ENCODE measurements at regions not wholly inside any gene's neighbourhood (a gene's known extent, or its start where the extent isn't known, plus 50 kb on each side); places are given as distances from the start of the nearest gene placed in this dataset.
A peak's percentile ranks its signal among the peaks of the same experiment; 100 is the strongest.

GRCh38 chr1:116312681-116313069, 60.4 kb upstream of the ATP1A1 start:
- H3K4me3 ChIP-seq = no peak overlapping the region
- H3K27ac ChIP-seq = no peak overlapping the region
- no peaks in the 10 kb centered on the region for H3K36me3 ChIP-seq (ENCODE audit: insufficient read depth, low read length)
- no peak for DNase-seq (ENCODE audit: low read depth, low spot score)
- H3K9ac ChIP-seq (ENCODE audit: insufficient read length) = no peak overlapping the region
- TF ChIP-seq POLR2AphosphoS5 (IDR thresholded peaks at IDR 0.05; ENCODE audit: borderline replicate concordance, low read depth, low read length) (no peak), EZH2 (IDR thresholded peaks at IDR 0.05) (no peak), FOXP2 (optimal IDR thresholded peaks at IDR 0.05; ENCODE audit: control extremely low read depth, extremely low read length, insufficient read depth) (no peak)
- H3K9me3 ChIP-seq (ENCODE audit: low read depth, low read length) = no peaks in the 10 kb centered on the region

DNA sequence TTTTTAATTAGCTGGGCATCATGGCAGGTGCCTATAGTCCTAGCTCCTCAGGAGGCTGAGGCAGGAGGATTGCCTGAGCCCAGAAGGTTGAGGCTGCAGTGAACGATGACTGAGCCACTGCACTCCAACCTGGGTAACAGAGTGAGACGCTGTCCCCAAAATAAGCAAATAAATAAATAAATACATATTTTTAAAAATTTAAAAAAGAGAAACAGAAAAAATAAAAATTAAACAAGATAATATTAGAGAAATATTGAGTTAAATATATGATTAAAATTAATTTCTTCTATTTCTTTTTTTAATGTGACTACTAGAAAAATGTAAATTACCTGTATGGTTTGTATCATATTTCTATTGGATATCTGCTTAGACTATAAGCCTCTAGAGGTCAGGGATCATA, 59.3 kb upstream of the ATP1A1 start:
- DNase-seq (ENCODE audit: low read depth, low spot score) = no peak
- H3K27ac ChIP-seq = no peak overlapping the region
- no peaks in the 10 kb centered on the region for H3K9me3 ChIP-seq (ENCODE audit: low read depth, low read length)
- no peak overlapping the region for H3K9ac ChIP-seq (ENCODE audit: insufficient read length)
- no peak overlapping the region for H3K4me3 ChIP-seq
- H3K36me3 ChIP-seq (ENCODE audit: insufficient read depth, low read length) = no peaks in the 10 kb centered on the region
- no peak for TF ChIP-seq POLR2AphosphoS5 (IDR thresholded peaks at IDR 0.05; ENCODE audit: borderline replicate concordance, low read depth, low read length)
- no peak for TF ChIP-seq FOXP2 (optimal IDR thresholded peaks at IDR 0.05; ENCODE audit: control extremely low read depth, extremely low read length, insufficient read depth)
- TF ChIP-seq EZH2 (IDR thresholded peaks at IDR 0.05) = no peak

DNA sequence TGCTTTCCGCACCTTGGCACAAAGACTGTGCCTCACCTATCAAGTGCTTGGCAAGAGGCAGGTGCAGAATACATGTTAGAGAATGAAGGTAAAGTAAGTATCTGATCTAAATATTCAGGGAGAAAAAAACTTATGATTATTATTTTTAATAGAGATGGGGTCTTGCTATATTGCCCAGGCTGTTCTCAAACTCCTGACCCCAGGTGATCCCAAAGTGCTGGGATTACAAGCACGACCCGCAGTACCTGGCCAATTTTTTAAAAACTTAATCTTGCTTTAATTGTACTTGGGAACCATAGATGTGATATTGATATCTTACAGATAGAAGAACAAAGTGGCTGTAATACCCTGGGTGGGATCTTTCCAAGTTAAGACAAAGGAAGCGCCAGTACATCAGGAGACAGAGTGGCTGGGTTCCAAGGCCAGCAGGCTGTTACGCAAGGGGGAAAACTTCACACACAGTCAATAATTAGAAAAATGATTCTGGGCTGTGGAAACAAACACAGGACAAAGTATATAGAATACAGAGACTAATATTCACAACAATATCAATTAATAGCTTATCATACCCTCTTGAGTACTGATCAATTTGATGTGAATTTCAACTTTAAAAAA, 58.6 kb upstream of the ATP1A1 start:
- H3K9me3 ChIP-seq (ENCODE audit: low read depth, low read length) = no peaks in the 10 kb centered on the region
- no peak overlapping the region for H3K27ac ChIP-seq
- DNase-seq (ENCODE audit: low read depth, low spot score) = no peak
- H3K9ac ChIP-seq (ENCODE audit: insufficient read length) = no peak overlapping the region
- no peaks in the 10 kb centered on the region for H3K36me3 ChIP-seq (ENCODE audit: insufficient read depth, low read length)
- H3K4me3 ChIP-seq = no peak overlapping the region
- TF ChIP-seq EZH2 (IDR thresholded peaks at IDR 0.05) = no peak
- no peak for TF ChIP-seq POLR2AphosphoS5 (IDR thresholded peaks at IDR 0.05; ENCODE audit: borderline replicate concordance, low read depth, low read length)

GRCh38 chr1:116316373-116316772, 56.7 kb upstream of the ATP1A1 start:
- no peak overlapping the region for H3K4me3 ChIP-seq
- no peak overlapping the region for H3K27ac ChIP-seq
- H3K36me3 ChIP-seq (ENCODE audit: insufficient read depth, low read length) = no peaks in the 10 kb centered on the region
- H3K9me3 ChIP-seq (ENCODE audit: low read depth, low read length) = no peaks in the 10 kb centered on the region
- no peak overlapping the region for H3K9ac ChIP-seq (ENCODE audit: insufficient read length)
- DNase-seq (ENCODE audit: low read depth, low spot score) = no peak
- TF ChIP-seq POLR2AphosphoS5 (IDR thresholded peaks at IDR 0.05; ENCODE audit: borderline replicate concordance, low read depth, low read length) = no peak
- TF ChIP-seq FOXP2 (optimal IDR thresholded peaks at IDR 0.05; ENCODE audit: control extremely low read depth, extremely low read length, insufficient read depth) = no peak
- no peak for TF ChIP-seq EZH2 (IDR thresholded peaks at IDR 0.05)

- TF ChIP-seq EZH2 (IDR thresholded peaks at IDR 0.05) = no peak
- no peak for TF ChIP-seq FOXP2 (optimal IDR thresholded peaks at IDR 0.05; ENCODE audit: control extremely low read depth, extremely low read length, insufficient read depth)
- TF ChIP-seq POLR2AphosphoS5 (IDR thresholded peaks at IDR 0.05; ENCODE audit: borderline replicate concordance, low read depth, low read length) = no peak
- Histone ChIP-seq H3K27ac (no peak overlapping the region), H3K9ac (ENCODE audit: insufficient read length) (no peak overlapping the region), H3K4me3 (no peak overlapping the region), H3K9me3 (ENCODE audit: low read depth, low read length) (no peaks in the 10 kb centered on the region), H3K36me3 (ENCODE audit: insufficient read depth, low read length) (no peaks in the 10 kb centered on the region)
- DNase-seq (ENCODE audit: low read depth, low spot score) = no peak
Observed at GRCh38 chr1:116318897-116319296, 54.1 kb upstream of the ATP1A1 start.

DNA sequence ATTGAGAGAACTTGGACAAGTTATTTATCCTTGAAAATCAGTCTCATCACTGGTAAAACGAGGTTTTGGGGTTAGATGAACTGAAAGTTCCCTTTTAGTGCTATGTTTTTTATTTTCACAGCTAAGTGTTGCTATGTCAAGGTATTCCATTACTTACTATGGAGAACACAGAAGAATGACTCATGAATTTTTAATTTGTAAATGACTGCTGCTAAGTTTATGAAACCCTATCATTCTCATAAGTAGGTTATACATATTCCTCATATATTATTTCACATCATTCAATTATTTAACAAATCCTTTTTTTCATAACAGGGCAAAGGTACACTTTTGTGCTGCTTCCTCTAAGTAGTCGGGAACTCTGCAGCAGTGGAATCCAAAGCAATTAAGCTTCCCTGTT, 52.2 kb upstream of the ATP1A1 start:
- no peak for TF ChIP-seq FOXP2 (optimal IDR thresholded peaks at IDR 0.05; ENCODE audit: control extremely low read depth, extremely low read length, insufficient read depth)
- no peak for TF ChIP-seq POLR2AphosphoS5 (IDR thresholded peaks at IDR 0.05; ENCODE audit: borderline replicate concordance, low read depth, low read length)
- no peak for TF ChIP-seq EZH2 (IDR thresholded peaks at IDR 0.05)
- no peak overlapping the region for H3K4me3 ChIP-seq
- H3K27ac ChIP-seq = peak overlapping the region; percentile 63
- H3K36me3 ChIP-seq (ENCODE audit: insufficient read depth, low read length) = no peaks in the 10 kb centered on the region
- no peaks in the 10 kb centered on the region for H3K9me3 ChIP-seq (ENCODE audit: low read depth, low read length)
- no peak for DNase-seq (ENCODE audit: low read depth, low spot score)
- peak overlapping the region; percentile 11 for H3K9ac ChIP-seq (ENCODE audit: insufficient read length)

GRCh38 chr1:116321766-116322175, 51.3 kb upstream of the ATP1A1 start:
- Histone ChIP-seq H3K9ac (ENCODE audit: insufficient read length) (no peak overlapping the region), H3K4me3 (no peak overlapping the region), H3K9me3 (ENCODE audit: low read depth, low read length) (no peaks in the 10 kb centered on the region), H3K27ac (no peak overlapping the region), H3K36me3 (ENCODE audit: insufficient read depth, low read length) (no peaks in the 10 kb centered on the region)
- no peak for TF ChIP-seq EZH2 (IDR thresholded peaks at IDR 0.05)
- TF ChIP-seq FOXP2 (optimal IDR thresholded peaks at IDR 0.05; ENCODE audit: control extremely low read depth, extremely low read length, insufficient read depth) = no peak
- no peak for TF ChIP-seq POLR2AphosphoS5 (IDR thresholded peaks at IDR 0.05; ENCODE audit: borderline replicate concordance, low read depth, low read length)
- DNase-seq (ENCODE audit: low read depth, low spot score) = no peak

DNA sequence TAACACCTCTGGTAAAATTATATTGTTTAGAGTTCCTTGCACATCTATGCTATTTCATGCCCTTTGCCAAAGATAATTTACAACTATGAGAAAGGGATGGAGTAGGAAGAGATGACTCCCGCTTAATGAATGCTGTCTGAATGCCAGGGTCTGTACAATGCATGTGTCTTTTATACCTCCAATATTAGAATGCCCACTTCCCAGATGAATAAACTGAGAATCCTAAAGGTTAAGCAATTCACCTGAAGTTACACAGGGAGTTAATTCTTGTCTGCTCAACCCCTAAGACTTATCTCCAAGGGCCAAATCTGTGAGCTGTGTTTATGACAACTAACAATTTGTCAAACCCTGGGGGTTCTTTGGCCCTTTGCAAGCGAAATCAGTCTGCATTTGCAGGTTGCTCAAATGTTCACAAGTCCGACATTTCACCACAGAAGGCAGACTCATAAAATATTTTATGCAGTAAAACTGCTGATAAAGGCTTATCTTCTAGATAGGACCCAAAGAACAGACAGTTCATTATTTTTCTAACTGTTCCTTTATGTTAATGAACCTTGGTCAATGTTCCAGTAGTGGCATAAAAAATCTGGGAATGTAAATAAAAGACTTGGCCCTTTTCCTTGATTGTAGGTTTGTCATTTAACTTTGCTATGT, 50.2 kb upstream of the ATP1A1 start:
- no peak overlapping the region for H3K4me3 ChIP-seq
- no peak for DNase-seq (ENCODE audit: low read depth, low spot score)
- no peak for TF ChIP-seq EZH2 (IDR thresholded peaks at IDR 0.05)
- no peak for TF ChIP-seq POLR2AphosphoS5 (IDR thresholded peaks at IDR 0.05; ENCODE audit: borderline replicate concordance, low read depth, low read length)
- no peak for TF ChIP-seq FOXP2 (optimal IDR thresholded peaks at IDR 0.05; ENCODE audit: control extremely low read depth, extremely low read length, insufficient read depth)
- no peak overlapping the region for H3K9ac ChIP-seq (ENCODE audit: insufficient read length)
- no peaks in the 10 kb centered on the region for H3K36me3 ChIP-seq (ENCODE audit: insufficient read depth, low read length)
- no peaks in the 10 kb centered on the region for H3K9me3 ChIP-seq (ENCODE audit: low read depth, low read length)
- no peak overlapping the region for H3K27ac ChIP-seq

All from SK-N-MC (cell line).